Sigmoid colon (tissue), 3 donors: ENCODE measurements at regions not wholly inside any gene's neighbourhood (a gene's known extent, or its start where the extent isn't known, plus 50 kb on each side); places are given as distances from the start of the nearest gene placed in this dataset.

Experiments
- POLR2A ChIP-seq, 2 donors: fragments of 450-650 bp; IDR thresholded peaks; one replicate each; pipeline ENCODE4 v1.6.1; 2016; ENCODE audit warnings: antibody characterized with exemption in 2 of 2, mild to moderate bottlenecking in 2 of 2, moderate library complexity in 2 of 2
- TF ChIP-seq, protein P1 (sequence below), 4 experiments: fragments of 450-650 bp in 3 of 4; fragments of 200-600 bp in 1 of 4; IDR thresholded peaks; one replicate each; pipeline ENCODE4 v1.5.1; 2016 to 2019; ENCODE audit warnings: antibody characterized with exemption in 4 of 4, mild to moderate bottlenecking in 3 of 4, moderate library complexity in 2 of 4

DNA sequence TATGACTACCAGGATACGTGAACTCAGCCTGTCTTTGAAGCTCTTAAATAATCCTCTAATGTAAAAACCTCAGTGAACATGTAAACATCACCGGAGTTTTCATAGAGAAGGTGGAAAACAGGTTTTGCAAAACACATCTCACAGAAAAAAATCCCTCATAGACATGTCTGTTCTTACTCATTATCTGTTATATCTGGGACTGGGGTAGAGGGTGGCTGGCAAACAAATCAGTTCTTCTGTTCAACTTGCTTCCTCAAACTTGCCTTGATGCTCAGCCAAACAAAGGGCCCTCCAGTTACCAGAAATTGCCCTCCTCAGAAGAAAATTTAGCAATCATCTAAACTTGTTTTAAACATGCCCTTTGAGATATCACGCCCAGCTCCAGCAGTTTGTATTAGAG is 66.1 kb upstream of the CXADR start:
- TF ChIP-seq, protein P1, sequence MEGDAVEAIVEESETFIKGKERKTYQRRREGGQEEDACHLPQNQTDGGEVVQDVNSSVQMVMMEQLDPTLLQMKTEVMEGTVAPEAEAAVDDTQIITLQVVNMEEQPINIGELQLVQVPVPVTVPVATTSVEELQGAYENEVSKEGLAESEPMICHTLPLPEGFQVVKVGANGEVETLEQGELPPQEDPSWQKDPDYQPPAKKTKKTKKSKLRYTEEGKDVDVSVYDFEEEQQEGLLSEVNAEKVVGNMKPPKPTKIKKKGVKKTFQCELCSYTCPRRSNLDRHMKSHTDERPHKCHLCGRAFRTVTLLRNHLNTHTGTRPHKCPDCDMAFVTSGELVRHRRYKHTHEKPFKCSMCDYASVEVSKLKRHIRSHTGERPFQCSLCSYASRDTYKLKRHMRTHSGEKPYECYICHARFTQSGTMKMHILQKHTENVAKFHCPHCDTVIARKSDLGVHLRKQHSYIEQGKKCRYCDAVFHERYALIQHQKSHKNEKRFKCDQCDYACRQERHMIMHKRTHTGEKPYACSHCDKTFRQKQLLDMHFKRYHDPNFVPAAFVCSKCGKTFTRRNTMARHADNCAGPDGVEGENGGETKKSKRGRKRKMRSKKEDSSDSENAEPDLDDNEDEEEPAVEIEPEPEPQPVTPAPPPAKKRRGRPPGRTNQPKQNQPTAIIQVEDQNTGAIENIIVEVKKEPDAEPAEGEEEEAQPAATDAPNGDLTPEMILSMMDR (IDR thresholded peaks at IDR 0.05), result no peak
- TF ChIP-seq POLR2A (IDR thresholded peaks at IDR 0.05), result no peak
